GM12878 (cell line): ENCODE measurements at regions not wholly inside any gene's neighbourhood (a gene's known extent, or its start where the extent isn't known, plus 50 kb on each side); places are given as distances from the start of the nearest gene placed in this dataset.

Experiments
- ETV6 ChIP-seq, 2 experiments: fragments of 450-650 bp in 1 of 2; IDR thresholded peaks in 1 of 2; conservative IDR thresholded peaks in 1 of 2; 2 replicates each; pipeline ENCODE4 v1.6.1; 2014; ENCODE audit warnings: antibody characterized with exemption in 1 of 2, borderline replicate concordance in 1 of 2, low read depth in 1 of 2, mild to moderate bottlenecking in 1 of 2, moderate library complexity in 1 of 2
- TF ChIP-seq, protein P1 (sequence below), 3 experiments: IDR thresholded peaks in 2 of 3; conservative IDR thresholded peaks in 1 of 3; 2 replicates each; pipeline ENCODE4 v1.5.1; 2011; ENCODE audit warnings: low read depth in 3 of 3, low read length in 3 of 3, mild to moderate bottlenecking in 3 of 3, control low read depth in 2 of 3, moderate library complexity in 2 of 3, inconsistent platforms in 1 of 3, mixed read lengths in 1 of 3; ENCODE audit not compliant: control insufficient read depth in 2 of 3, insufficient read depth in 1 of 3; ENCODE audit errors: extremely low read depth in 1 of 3

DNA sequence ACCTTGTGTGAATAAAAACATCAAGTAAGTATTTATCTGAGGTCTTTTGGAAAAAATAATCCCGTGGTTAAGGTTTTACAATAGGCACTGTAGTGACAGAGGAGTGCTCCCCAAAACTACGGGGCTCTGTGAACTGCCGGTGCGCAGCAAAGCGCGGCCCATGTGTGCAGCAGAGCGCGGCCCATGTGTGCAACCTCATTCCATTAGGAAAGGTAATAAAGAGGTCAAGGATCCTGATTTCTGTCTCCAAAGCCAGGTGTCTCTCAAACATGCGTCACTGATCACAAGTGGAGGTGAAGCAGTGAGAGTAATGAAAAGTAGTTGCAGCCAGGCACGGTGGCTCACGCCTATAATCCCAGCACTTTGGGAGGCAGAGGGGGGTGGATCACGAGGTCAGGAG is 58.7 kb downstream of the MRPL57 start:
- TF ChIP-seq, protein P1, sequence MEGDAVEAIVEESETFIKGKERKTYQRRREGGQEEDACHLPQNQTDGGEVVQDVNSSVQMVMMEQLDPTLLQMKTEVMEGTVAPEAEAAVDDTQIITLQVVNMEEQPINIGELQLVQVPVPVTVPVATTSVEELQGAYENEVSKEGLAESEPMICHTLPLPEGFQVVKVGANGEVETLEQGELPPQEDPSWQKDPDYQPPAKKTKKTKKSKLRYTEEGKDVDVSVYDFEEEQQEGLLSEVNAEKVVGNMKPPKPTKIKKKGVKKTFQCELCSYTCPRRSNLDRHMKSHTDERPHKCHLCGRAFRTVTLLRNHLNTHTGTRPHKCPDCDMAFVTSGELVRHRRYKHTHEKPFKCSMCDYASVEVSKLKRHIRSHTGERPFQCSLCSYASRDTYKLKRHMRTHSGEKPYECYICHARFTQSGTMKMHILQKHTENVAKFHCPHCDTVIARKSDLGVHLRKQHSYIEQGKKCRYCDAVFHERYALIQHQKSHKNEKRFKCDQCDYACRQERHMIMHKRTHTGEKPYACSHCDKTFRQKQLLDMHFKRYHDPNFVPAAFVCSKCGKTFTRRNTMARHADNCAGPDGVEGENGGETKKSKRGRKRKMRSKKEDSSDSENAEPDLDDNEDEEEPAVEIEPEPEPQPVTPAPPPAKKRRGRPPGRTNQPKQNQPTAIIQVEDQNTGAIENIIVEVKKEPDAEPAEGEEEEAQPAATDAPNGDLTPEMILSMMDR (IDR thresholded peaks at IDR 0.05 in 2 of 3, conservative IDR thresholded peaks at IDR 0.05 in 1 of 3; ENCODE audit: control insufficient read depth in 2 of 3, extremely low read depth in 1 of 3, insufficient read depth in 1 of 3, low read depth in 3 of 3, low read length in 3 of 3): no peak
- no peak for TF ChIP-seq ETV6 (conservative IDR thresholded peaks at IDR 0.05 in 1 of 2, IDR thresholded peaks at IDR 0.05 in 1 of 2; ENCODE audit: borderline replicate concordance in 1 of 2, low read depth in 1 of 2)
